GM12892 (cell line): ENCODE measurements at regions not wholly inside any gene's neighbourhood (a gene's known extent, or its start where the extent isn't known, plus 50 kb on each side); places are given as distances from the start of the nearest gene placed in this dataset.

Source experiments
- DNase-seq: peaks from one replicate; pipeline ENCODE4 v3.0.0; 2011; ENCODE audit not compliant: insufficient read length
- FAIRE-seq: peaks from 2 replicates; lab custom pipeline; 2011; peaks lifted over from hg19 to GRCh38; lab: Jason Lieb, UNC
- POLR2A ChIP-seq: IDR thresholded peaks from 2 replicates; pipeline ENCODE4 v1.6.1; 2011; ENCODE audit warnings: low read depth, low read length, control low read depth
- POLR2AphosphoS5 ChIP-seq: IDR thresholded peaks from 2 replicates; pipeline ENCODE4 v1.6.1; 2011; ENCODE audit warnings: low read depth, low read length, control low read depth
- TAF1 ChIP-seq: IDR thresholded peaks from 2 replicates; pipeline ENCODE4 v1.6.1; 2011; ENCODE audit warnings: low read depth, mild to moderate bottlenecking, control low read depth, low read length, borderline replicate concordance

GRCh38 chr9:115397591-115398312 is 279.8 kb upstream of the TNC start:
- TF ChIP-seq POLR2AphosphoS5: no peak
- TF ChIP-seq TAF1: no peak
- TF ChIP-seq POLR2A: no peak
- DNase-seq (no peak), FAIRE-seq (no peak)

- DNase-seq (no peak), FAIRE-seq (no peak)
- TF ChIP-seq POLR2A (no peak), TAF1 (no peak), POLR2AphosphoS5 (no peak)
These were observed 280.3 kb upstream of the TNC start for GRCh38 chr9:115398313-115398650.

GRCh38 chr9:115398996-115399395 is 281.0 kb upstream of the TNC start:
- FAIRE-seq (no peak), DNase-seq (no peak)
- TF ChIP-seq POLR2A: no peak
- no peak for TF ChIP-seq POLR2AphosphoS5
- no peak for TF ChIP-seq TAF1

- FAIRE-seq (no peak), DNase-seq (no peak)
- TF ChIP-seq POLR2AphosphoS5 (no peak), TAF1 (no peak), POLR2A (no peak)
These were observed 282.8 kb upstream of the TNC start for GRCh38 chr9:115400796-115401195.

GRCh38 chr9:115401756-115402327 is 283.9 kb upstream of the TNC start:
- TF ChIP-seq TAF1 (no peak), POLR2AphosphoS5 (no peak), POLR2A (no peak)
- no peak for DNase-seq
- FAIRE-seq: no peak

GRCh38 chr9:115403753-115404152 is 285.8 kb upstream of the TNC start:
- no peak for TF ChIP-seq POLR2A
- no peak for TF ChIP-seq TAF1
- no peak for TF ChIP-seq POLR2AphosphoS5
- DNase-seq: no peak
- FAIRE-seq: no peak

GRCh38 chr9:115404311-115404710 is 286.4 kb upstream of the TNC start:
- no peak for TF ChIP-seq POLR2A
- TF ChIP-seq TAF1: no peak
- no peak for TF ChIP-seq POLR2AphosphoS5
- FAIRE-seq (no peak), DNase-seq (no peak)

- no peak for FAIRE-seq
- no peak for DNase-seq
- TF ChIP-seq POLR2AphosphoS5 (no peak), POLR2A (no peak), TAF1 (no peak)
These were observed 293.6 kb upstream of the TNC start for GRCh38 chr9:115411516-115411915.

- FAIRE-seq (no peak), DNase-seq (no peak)
These were observed 294.1 kb upstream of the TNC start for GRCh38 chr9:115411993-115412452.

GRCh38 chr9:115412656-115413055 is 294.7 kb upstream of the TNC start:
- DNase-seq: no peak
- TF ChIP-seq POLR2AphosphoS5: no peak
- no peak for TF ChIP-seq TAF1
- no peak for TF ChIP-seq POLR2A
- FAIRE-seq: no peak

More at GRCh38 chr9:115411993-115412452, 294.1 kb upstream of the TNC start:
- TF ChIP-seq POLR2AphosphoS5: no peak
- TF ChIP-seq TAF1: no peak
- no peak for TF ChIP-seq POLR2A

GRCh38 chr9:115413304-115413703 is 295.3 kb upstream of the TNC start:
- no peak for DNase-seq
- FAIRE-seq: no peak

More at GRCh38 chr9:115413304-115413703, 295.3 kb upstream of the TNC start:
- TF ChIP-seq POLR2A (no peak), POLR2AphosphoS5 (no peak), TAF1 (no peak)
